ENCODE measurements at regions not wholly inside any gene's neighbourhood (a gene's known extent, or its start where the extent isn't known, plus 50 kb on each side); places are given as distances from the start of the nearest gene placed in this dataset.
A peak's percentile ranks its signal among the peaks of the same experiment; 100 is the strongest.

- ATAC-seq (replicated peaks) (no peak), DNase-seq (no peak)
- Mint-ChIP-seq H3K27ac (no peak overlapping the region), H3K36me3 (peaks cover 5 to 7% of the 10 kb centered on the region in 2 donors), H3K27me3 (no peaks in the 10 kb centered on the region), H3K4me3 (no peak overlapping the region), H3K4me1 (peaks cover 0 to 4% of the 10 kb centered on the region in 2 donors), H3K9me3 (peaks cover 0 to 3% of the 10 kb centered on the region in 2 donors)
These were observed 202.3 kb downstream of the LTN1 start for GRCh38 chr21:28790335-28790734.

DNA sequence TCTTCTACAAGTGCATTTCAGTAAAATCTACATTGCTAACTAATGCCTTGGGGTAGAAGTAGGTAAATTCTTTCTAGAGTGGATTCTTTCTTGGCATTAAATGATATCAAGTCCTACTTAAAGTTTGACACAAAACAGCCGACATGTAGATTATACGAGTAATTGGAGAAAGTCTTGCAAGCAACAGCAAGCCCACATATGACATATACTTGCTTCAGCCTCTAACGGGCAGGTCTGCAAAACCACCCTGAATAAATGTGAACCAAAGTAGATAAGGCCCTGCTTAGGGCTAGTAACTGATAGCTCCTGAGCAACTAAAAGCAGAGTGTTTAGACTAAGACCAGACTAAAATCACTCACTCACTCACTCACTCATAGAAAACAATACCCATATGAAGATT lies 203.2 kb downstream of the LTN1 start:
- Mint-ChIP-seq H3K9me3 (peaks cover 0 to 6% of the 10 kb centered on the region in 2 donors), H3K4me3 (no peak overlapping the region), H3K27ac (no peak overlapping the region), H3K27me3 (no peaks in the 10 kb centered on the region), H3K4me1 (peaks cover 0 to 4% of the 10 kb centered on the region in 2 donors), H3K36me3 (peaks cover 6 to 15% of the 10 kb centered on the region in 2 donors)
- ATAC-seq (replicated peaks): no peak
- DNase-seq: no peak

GRCh38 chr21:28788030-28788429 lies 204.6 kb downstream of the LTN1 start:
- no peak overlapping the region for H3K4me3 Mint-ChIP-seq
- H3K36me3 Mint-ChIP-seq: peaks cover 6 to 15% of the 10 kb centered on the region in 2 donors
- ATAC-seq (replicated peaks) (no peak), DNase-seq (no peak)
- H3K4me1 Mint-ChIP-seq: peaks cover 0 to 4% of the 10 kb centered on the region in 2 donors
- no peak overlapping the region for H3K27ac Mint-ChIP-seq
- H3K9me3 Mint-ChIP-seq: peaks cover 0 to 6% of the 10 kb centered on the region in 2 donors
- no peaks in the 10 kb centered on the region for H3K27me3 Mint-ChIP-seq

DNA sequence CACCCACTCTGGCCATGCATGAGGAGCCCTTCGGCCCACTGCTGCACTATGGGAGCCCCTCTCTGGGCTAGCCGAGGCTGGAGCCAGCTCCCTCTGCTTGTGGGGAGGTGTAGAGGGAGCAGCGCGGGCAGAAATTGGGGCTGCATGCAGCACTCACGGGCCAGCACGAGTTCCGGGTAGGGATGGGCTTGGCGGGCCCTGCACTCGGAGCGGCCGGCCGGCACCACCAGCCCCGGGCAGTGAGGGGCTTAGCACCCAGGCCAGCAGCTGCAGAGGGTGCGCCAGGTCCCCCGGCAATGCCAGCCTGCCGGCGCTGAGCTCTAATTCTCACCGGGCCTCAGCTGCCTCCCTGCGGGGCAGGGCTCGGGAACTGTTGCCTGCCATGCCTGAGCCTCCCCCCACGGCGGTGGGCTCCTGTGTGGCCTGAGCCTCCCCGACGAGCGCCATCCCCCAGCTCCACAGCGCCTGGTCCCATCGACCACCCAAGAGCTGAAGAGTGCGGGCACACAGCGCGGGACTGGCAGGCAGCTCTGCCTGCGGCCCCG lies 209.0 kb downstream of the LTN1 start:
- Mint-ChIP-seq H3K4me3 (no peak overlapping the region), H3K27me3 (no peaks in the 10 kb centered on the region), H3K36me3 (peaks cover 6 to 18% of the 10 kb centered on the region in 2 donors), H3K9me3 (peaks cover 3 to 4% of the 10 kb centered on the region in 2 donors), H3K4me1 (no peaks in the 10 kb centered on the region), H3K27ac (no peak overlapping the region)
- DNase-seq: no peak
- no peak for ATAC-seq (replicated peaks)

- H3K4me3 Mint-ChIP-seq: no peak overlapping the region
- H3K27ac Mint-ChIP-seq: no peak overlapping the region
- no peak for DNase-seq
- H3K27me3 Mint-ChIP-seq: no peaks in the 10 kb centered on the region
- H3K9me3 Mint-ChIP-seq: peaks cover 3 to 4% of the 10 kb centered on the region in 2 donors
- H3K4me1 Mint-ChIP-seq: no peaks in the 10 kb centered on the region
- peaks cover 6 to 18% of the 10 kb centered on the region in 2 donors for H3K36me3 Mint-ChIP-seq
- peak; percentile 64 to 67 for ATAC-seq (replicated peaks)
These were observed 210.9 kb downstream of the LTN1 start for GRCh38 chr21:28781602-28782276.

- no peaks in the 10 kb centered on the region for H3K27me3 Mint-ChIP-seq
- DNase-seq (no peak), ATAC-seq (replicated peaks) (no peak)
- peaks cover 2 to 3% of the 10 kb centered on the region in 2 donors for H3K9me3 Mint-ChIP-seq
- no peak overlapping the region for H3K4me3 Mint-ChIP-seq
- H3K4me1 Mint-ChIP-seq: no peaks in the 10 kb centered on the region
- no peak overlapping the region for H3K27ac Mint-ChIP-seq
- peaks cover 2 to 7% of the 10 kb centered on the region in 2 donors for H3K36me3 Mint-ChIP-seq
These were observed 212.8 kb downstream of the LTN1 start for GRCh38 chr21:28779914-28780313.

GRCh38 chr21:28776251-28776650 lies 216.4 kb downstream of the LTN1 start:
- peaks cover 0 to 3% of the 10 kb centered on the region in 2 donors for H3K9me3 Mint-ChIP-seq
- H3K36me3 Mint-ChIP-seq: peaks cover 2 to 4% of the 10 kb centered on the region in 2 donors
- no peak overlapping the region for H3K27ac Mint-ChIP-seq
- H3K4me1 Mint-ChIP-seq: no peaks in the 10 kb centered on the region
- H3K4me3 Mint-ChIP-seq: no peak overlapping the region
- no peaks in the 10 kb centered on the region for H3K27me3 Mint-ChIP-seq
- DNase-seq (peak; percentile 1), ATAC-seq (replicated peaks) (peak; percentile 64 to 87)

- H3K36me3 Mint-ChIP-seq: peaks cover 2 to 9% of the 10 kb centered on the region in 2 donors
- no peaks in the 10 kb centered on the region for H3K9me3 Mint-ChIP-seq
- no peak overlapping the region for H3K4me3 Mint-ChIP-seq
- DNase-seq (no peak), ATAC-seq (replicated peaks) (no peak)
- no peak overlapping the region for H3K27ac Mint-ChIP-seq
- no peaks in the 10 kb centered on the region for H3K4me1 Mint-ChIP-seq
- no peaks in the 10 kb centered on the region for H3K27me3 Mint-ChIP-seq
These were observed 217.6 kb downstream of the LTN1 start for GRCh38 chr21:28775071-28775470.

DNA sequence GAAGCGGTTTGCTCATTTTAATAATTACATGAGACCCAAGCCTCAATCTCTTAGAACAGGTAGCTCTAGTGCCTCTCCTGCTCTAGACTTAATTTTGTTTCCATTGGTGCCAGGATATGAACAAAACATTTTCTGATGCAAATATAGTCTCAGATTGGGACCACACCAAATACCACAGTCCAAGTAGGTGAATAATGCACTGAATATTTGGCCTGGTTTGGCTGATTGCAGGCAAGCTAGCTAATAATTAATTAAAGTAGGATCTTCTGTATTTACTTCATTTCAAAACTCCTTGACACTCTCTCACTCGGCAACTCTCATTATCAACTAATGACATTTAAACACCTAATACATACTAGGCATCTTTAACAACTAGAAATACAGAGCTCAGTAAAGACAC lies 219.6 kb downstream of the LTN1 start:
- no peak overlapping the region for H3K4me3 Mint-ChIP-seq
- DNase-seq (no peak), ATAC-seq (replicated peaks) (no peak)
- peaks cover 2 to 5% of the 10 kb centered on the region in 2 donors for H3K36me3 Mint-ChIP-seq
- no peak overlapping the region for H3K27ac Mint-ChIP-seq
- no peaks in the 10 kb centered on the region for H3K4me1 Mint-ChIP-seq
- H3K9me3 Mint-ChIP-seq: no peaks in the 10 kb centered on the region
- H3K27me3 Mint-ChIP-seq: no peaks in the 10 kb centered on the region

GRCh38 chr21:28771790-28772501 lies 220.7 kb downstream of the LTN1 start:
- no peaks in the 10 kb centered on the region for H3K27me3 Mint-ChIP-seq
- no peak overlapping the region for H3K4me3 Mint-ChIP-seq
- ATAC-seq (replicated peaks): peak; percentile 44 to 70
- peaks cover 0 to 2% of the 10 kb centered on the region in 2 donors for H3K9me3 Mint-ChIP-seq
- H3K27ac Mint-ChIP-seq: no peak overlapping the region
- peaks cover 4 to 7% of the 10 kb centered on the region in 2 donors for H3K36me3 Mint-ChIP-seq
- H3K4me1 Mint-ChIP-seq: no peaks in the 10 kb centered on the region
- no peak for DNase-seq

- H3K36me3 Mint-ChIP-seq: peaks cover 2 to 15% of the 10 kb centered on the region in 2 donors
- no peaks in the 10 kb centered on the region for H3K4me1 Mint-ChIP-seq
- peaks cover 3 to 4% of the 10 kb centered on the region in 2 donors for H3K9me3 Mint-ChIP-seq
- no peak overlapping the region for H3K4me3 Mint-ChIP-seq
- no peak for ATAC-seq (replicated peaks)
- H3K27ac Mint-ChIP-seq: no peak overlapping the region
- no peak for DNase-seq
- no peaks in the 10 kb centered on the region for H3K27me3 Mint-ChIP-seq
These were observed 221.6 kb downstream of the LTN1 start for GRCh38 chr21:28770867-28771661.

DNA sequence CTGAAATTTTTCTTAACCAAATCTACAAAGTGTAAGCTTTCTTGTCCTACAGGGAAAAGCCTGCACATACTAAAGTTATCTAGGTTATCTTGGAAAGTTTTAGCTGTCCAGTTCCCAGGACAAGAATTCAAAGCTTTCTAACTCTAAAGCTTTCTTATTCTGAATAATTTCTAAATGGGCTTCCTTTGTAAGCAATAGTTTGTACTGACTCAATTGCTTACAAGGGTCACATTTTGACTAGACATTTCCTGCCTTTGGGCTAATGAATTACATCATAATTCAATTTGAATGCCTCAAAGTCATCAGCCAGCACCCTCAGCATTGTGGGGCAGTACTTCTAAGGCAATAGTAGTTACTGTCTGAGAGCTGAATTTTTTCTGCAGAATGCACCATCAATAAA lies 223.0 kb downstream of the LTN1 start:
- no peak overlapping the region for H3K27ac Mint-ChIP-seq
- peaks cover 2 to 20% of the 10 kb centered on the region in 2 donors for H3K36me3 Mint-ChIP-seq
- no peak overlapping the region for H3K4me3 Mint-ChIP-seq
- DNase-seq: no peak
- ATAC-seq (replicated peaks): peak in 1 of 2 donors; percentile 45
- no peaks in the 10 kb centered on the region for H3K4me1 Mint-ChIP-seq
- H3K9me3 Mint-ChIP-seq: peaks cover 7 to 8% of the 10 kb centered on the region in 2 donors
- no peaks in the 10 kb centered on the region for H3K27me3 Mint-ChIP-seq

GRCh38 chr21:28768753-28769152 lies 223.9 kb downstream of the LTN1 start:
- no peak for ATAC-seq (replicated peaks)
- Mint-ChIP-seq H3K36me3 (peaks cover 2 to 20% of the 10 kb centered on the region in 2 donors), H3K4me1 (no peaks in the 10 kb centered on the region), H3K9me3 (peaks cover 7 to 8% of the 10 kb centered on the region in 2 donors), H3K27me3 (no peaks in the 10 kb centered on the region), H3K27ac (no peak overlapping the region), H3K4me3 (no peak overlapping the region)
- DNase-seq: no peak

GRCh38 chr21:28767523-28767922 lies 225.2 kb downstream of the LTN1 start:
- Mint-ChIP-seq H3K36me3 (peaks cover 2 to 20% of the 10 kb centered on the region in 2 donors), H3K27me3 (no peaks in the 10 kb centered on the region), H3K4me1 (no peaks in the 10 kb centered on the region), H3K4me3 (no peak overlapping the region), H3K27ac (no peak overlapping the region), H3K9me3 (peaks cover 7 to 8% of the 10 kb centered on the region in 2 donors)
- DNase-seq (no peak), ATAC-seq (replicated peaks) (no peak)

All from stimulated activated naive B cell treated with anti-CD40 and anti-IgM and Interleukin-4, amounts not matched to agents 10 μg/mL and 1 μg/mL and 100 μg/mL, for 72 hours (primary cell).